ENCODE measurements at regions not wholly inside any gene's neighbourhood (a gene's known extent, or its start where the extent isn't known, plus 50 kb on each side); places are given as distances from the start of the nearest gene placed in this dataset.
"Not testable (repeated sequence)": the region's sequence is repeated elsewhere in the genome, so short reads cannot be mapped to it uniquely, and the experiment has no call there.

- no peak for DNase-seq (ENCODE audit: low read depth, low spot score)
These were observed 1233.8 kb upstream of the WWC1 start for GRCh38 chr5:167057665-167058064.

GRCh38 chr5:167061695-167062094 lies 1229.8 kb upstream of the WWC1 start:
- no peak for DNase-seq (ENCODE audit: low read depth, low spot score)

- DNase-seq (ENCODE audit: low read depth, low spot score), result no peak
These were observed 1228.3 kb upstream of the WWC1 start for GRCh38 chr5:167063116-167063515.

GRCh38 chr5:167063788-167064187 lies 1227.7 kb upstream of the WWC1 start:
- DNase-seq (ENCODE audit: low read depth, low spot score), result no peak

GRCh38 chr5:167064198-167064776 lies 1227.2 kb upstream of the WWC1 start:
- DNase-seq (ENCODE audit: low read depth, low spot score), result no peak

- DNase-seq (ENCODE audit: low read depth, low spot score), result no peak
These were observed 1225.7 kb upstream of the WWC1 start for GRCh38 chr5:167065794-167066193.

- no peak for DNase-seq (ENCODE audit: low read depth, low spot score)
These were observed 1219.3 kb upstream of the WWC1 start for GRCh38 chr5:167071981-167072610.

GRCh38 chr5:167081561-167081960 lies 1209.9 kb upstream of the WWC1 start:
- no peak for DNase-seq (ENCODE audit: low read depth, low spot score)

- DNase-seq (ENCODE audit: low read depth, low spot score), result no peak
These were observed 1194.6 kb upstream of the WWC1 start for GRCh38 chr5:167096816-167097215.

- DNase-seq (ENCODE audit: low read depth, low spot score), result no peak
These were observed 1187.1 kb upstream of the WWC1 start for GRCh38 chr5:167104351-167104750.

GRCh38 chr5:167105941-167106340 lies 1185.5 kb upstream of the WWC1 start:
- DNase-seq (ENCODE audit: low read depth, low spot score), result no peak

- no peak for DNase-seq (ENCODE audit: low read depth, low spot score)
These were observed 1183.8 kb upstream of the WWC1 start for GRCh38 chr5:167107684-167108083.

GRCh38 chr5:167108266-167108665 lies 1183.2 kb upstream of the WWC1 start:
- DNase-seq (ENCODE audit: low read depth, low spot score), result not testable (repeated sequence)

GRCh38 chr5:167112556-167112955 lies 1178.9 kb upstream of the WWC1 start:
- DNase-seq (ENCODE audit: low read depth, low spot score), result no peak

- DNase-seq (ENCODE audit: low read depth, low spot score), result no peak
These were observed 1169.2 kb upstream of the WWC1 start for GRCh38 chr5:167122267-167122666.

- no peak for DNase-seq (ENCODE audit: low read depth, low spot score)
These were observed 1168.3 kb upstream of the WWC1 start for GRCh38 chr5:167123126-167123525.

GRCh38 chr5:167128581-167128980 lies 1162.9 kb upstream of the WWC1 start:
- no peak for DNase-seq (ENCODE audit: low read depth, low spot score)

GRCh38 chr5:167140548-167141291 lies 1150.7 kb upstream of the WWC1 start:
- no peak for DNase-seq (ENCODE audit: low read depth, low spot score)

GRCh38 chr5:167143716-167144115 lies 1147.7 kb upstream of the WWC1 start:
- no peak for DNase-seq (ENCODE audit: low read depth, low spot score)

GRCh38 chr5:167145841-167146240 lies 1145.6 kb upstream of the WWC1 start:
- DNase-seq (ENCODE audit: low read depth, low spot score), result no peak

- no peak for DNase-seq (ENCODE audit: low read depth, low spot score)
These were observed 1143.6 kb upstream of the WWC1 start for GRCh38 chr5:167147879-167148278.

- DNase-seq (ENCODE audit: low read depth, low spot score), result no peak
These were observed 1140.8 kb upstream of the WWC1 start for GRCh38 chr5:167150661-167151060.

GRCh38 chr5:167152561-167152960 lies 1138.9 kb upstream of the WWC1 start:
- DNase-seq (ENCODE audit: low read depth, low spot score), result no peak

Measured in pulmonary artery endothelial cell (primary cell).